ENCODE measurements at regions not wholly inside any gene's neighbourhood (a gene's known extent, or its start where the extent isn't known, plus 50 kb on each side); places are given as distances from the start of the nearest gene placed in this dataset.
"Not testable (repeated sequence)": the region's sequence is repeated elsewhere in the genome, so short reads cannot be mapped to it uniquely, and the experiment has no call there.

- H3K27ac Mint-ChIP-seq (ENCODE audit: unreplicated experiment) = no peak overlapping the region
- H3K27me3 Mint-ChIP-seq (ENCODE audit: unreplicated experiment) = peaks cover 2% of the 10 kb centered on the region
- TF ChIP-seq CTCF (IDR thresholded peaks at IDR 0.05) = no peak
- peaks cover 7% of the 10 kb centered on the region for H3K4me1 Mint-ChIP-seq (ENCODE audit: unreplicated experiment)
- no peak overlapping the region for H3K4me3 Mint-ChIP-seq (ENCODE audit: unreplicated experiment)
- H3K36me3 Mint-ChIP-seq (ENCODE audit: unreplicated experiment) = no peaks in the 10 kb centered on the region
- no peak for DNase-seq (ENCODE audit: extremely low spot score, unreplicated experiment)
- H3K9me3 Mint-ChIP-seq (ENCODE audit: unreplicated experiment) = peaks cover 5% of the 10 kb centered on the region
Measured at GRCh38 chr5:50576265-50576664, 90.2 kb upstream of the PARP8 start.

GRCh38 chr5:50576686-50577256, 89.7 kb upstream of the PARP8 start:
- no peak for DNase-seq (ENCODE audit: extremely low spot score, unreplicated experiment)
- H3K27me3 Mint-ChIP-seq (ENCODE audit: unreplicated experiment) = peaks cover 2% of the 10 kb centered on the region
- H3K27ac Mint-ChIP-seq (ENCODE audit: unreplicated experiment) = no peak overlapping the region
- peaks cover 7% of the 10 kb centered on the region for H3K4me1 Mint-ChIP-seq (ENCODE audit: unreplicated experiment)
- H3K4me3 Mint-ChIP-seq (ENCODE audit: unreplicated experiment) = no peak overlapping the region
- no peaks in the 10 kb centered on the region for H3K36me3 Mint-ChIP-seq (ENCODE audit: unreplicated experiment)
- peaks cover 5% of the 10 kb centered on the region for H3K9me3 Mint-ChIP-seq (ENCODE audit: unreplicated experiment)
- no peak for TF ChIP-seq CTCF (IDR thresholded peaks at IDR 0.05)

- H3K36me3 Mint-ChIP-seq (ENCODE audit: unreplicated experiment) = no peaks in the 10 kb centered on the region
- peaks cover 5% of the 10 kb centered on the region for H3K9me3 Mint-ChIP-seq (ENCODE audit: unreplicated experiment)
- H3K4me3 Mint-ChIP-seq (ENCODE audit: unreplicated experiment) = no peak overlapping the region
- no peak for DNase-seq (ENCODE audit: extremely low spot score, unreplicated experiment)
- peaks cover 7% of the 10 kb centered on the region for H3K4me1 Mint-ChIP-seq (ENCODE audit: unreplicated experiment)
- no peak for TF ChIP-seq CTCF (IDR thresholded peaks at IDR 0.05)
- no peak overlapping the region for H3K27ac Mint-ChIP-seq (ENCODE audit: unreplicated experiment)
- H3K27me3 Mint-ChIP-seq (ENCODE audit: unreplicated experiment) = peaks cover 2% of the 10 kb centered on the region
Measured at GRCh38 chr5:50580506-50580905, 85.9 kb upstream of the PARP8 start.

GRCh38 chr5:50581845-50582244, 84.6 kb upstream of the PARP8 start:
- not testable (repeated sequence) for H3K27ac Mint-ChIP-seq (ENCODE audit: unreplicated experiment); H3K9me3 Mint-ChIP-seq (ENCODE audit: unreplicated experiment); H3K4me1 Mint-ChIP-seq (ENCODE audit: unreplicated experiment); DNase-seq (ENCODE audit: extremely low spot score, unreplicated experiment); H3K27me3 Mint-ChIP-seq (ENCODE audit: unreplicated experiment); H3K4me3 Mint-ChIP-seq (ENCODE audit: unreplicated experiment); H3K36me3 Mint-ChIP-seq (ENCODE audit: unreplicated experiment)

- Mint-ChIP-seq H3K4me3 (ENCODE audit: unreplicated experiment) (no peak overlapping the region), H3K36me3 (ENCODE audit: unreplicated experiment) (no peaks in the 10 kb centered on the region), H3K27ac (ENCODE audit: unreplicated experiment) (no peak overlapping the region), H3K4me1 (ENCODE audit: unreplicated experiment) (no peaks in the 10 kb centered on the region), H3K27me3 (ENCODE audit: unreplicated experiment) (no peaks in the 10 kb centered on the region), H3K9me3 (ENCODE audit: unreplicated experiment) (peaks cover 5% of the 10 kb centered on the region)
- DNase-seq (ENCODE audit: extremely low spot score, unreplicated experiment) = no peak
- no peak for TF ChIP-seq CTCF (IDR thresholded peaks at IDR 0.05)
Measured at GRCh38 chr5:50582699-50583098, 83.7 kb upstream of the PARP8 start.

- H3K4me1 Mint-ChIP-seq (ENCODE audit: unreplicated experiment) = no peaks in the 10 kb centered on the region
- TF ChIP-seq CTCF (IDR thresholded peaks at IDR 0.05) = no peak
- H3K27ac Mint-ChIP-seq (ENCODE audit: unreplicated experiment) = no peak overlapping the region
- DNase-seq (ENCODE audit: extremely low spot score, unreplicated experiment) = no peak
- H3K27me3 Mint-ChIP-seq (ENCODE audit: unreplicated experiment) = no peaks in the 10 kb centered on the region
- H3K9me3 Mint-ChIP-seq (ENCODE audit: unreplicated experiment) = peaks cover 5% of the 10 kb centered on the region
- no peak overlapping the region for H3K4me3 Mint-ChIP-seq (ENCODE audit: unreplicated experiment)
- H3K36me3 Mint-ChIP-seq (ENCODE audit: unreplicated experiment) = no peaks in the 10 kb centered on the region
Measured at GRCh38 chr5:50583621-50584020, 82.8 kb upstream of the PARP8 start.

- DNase-seq (ENCODE audit: extremely low spot score, unreplicated experiment); H3K27ac Mint-ChIP-seq (ENCODE audit: unreplicated experiment); H3K36me3 Mint-ChIP-seq (ENCODE audit: unreplicated experiment); H3K4me3 Mint-ChIP-seq (ENCODE audit: unreplicated experiment); H3K9me3 Mint-ChIP-seq (ENCODE audit: unreplicated experiment); H3K27me3 Mint-ChIP-seq (ENCODE audit: unreplicated experiment): not testable (repeated sequence)
- H3K4me1 Mint-ChIP-seq (ENCODE audit: unreplicated experiment) = peaks cover 23% of the 10 kb centered on the region
Measured at GRCh38 chr5:50588471-50588870, 78.0 kb upstream of the PARP8 start.

- peak overlapping the region; percentile 11 for H3K27ac Mint-ChIP-seq (ENCODE audit: unreplicated experiment)
- not testable (repeated sequence) for DNase-seq (ENCODE audit: extremely low spot score, unreplicated experiment)
Measured at GRCh38 chr5:50590444-50591189, 75.8 kb upstream of the PARP8 start.

More at GRCh38 chr5:50590444-50591189, 75.8 kb upstream of the PARP8 start:
- H3K9me3 Mint-ChIP-seq (ENCODE audit: unreplicated experiment); H3K4me3 Mint-ChIP-seq (ENCODE audit: unreplicated experiment); H3K36me3 Mint-ChIP-seq (ENCODE audit: unreplicated experiment); H3K27me3 Mint-ChIP-seq (ENCODE audit: unreplicated experiment): not testable (repeated sequence)
- peaks cover 38% of the 10 kb centered on the region for H3K4me1 Mint-ChIP-seq (ENCODE audit: unreplicated experiment)

Measured in osteocyte (in vitro differentiated cells).